Cerebellar cortex (tissue), 1 donor: ENCODE measurements at regions not wholly inside any gene's neighbourhood (a gene's known extent, or its start where the extent isn't known, plus 50 kb on each side); places are given as distances from the start of the nearest gene placed in this dataset.

Source experiments
- DNase-seq: peaks from one replicate; pipeline ENCODE4 v3.0.0-alpha.2; 2015; ENCODE audit warnings: low spot score

DNA sequence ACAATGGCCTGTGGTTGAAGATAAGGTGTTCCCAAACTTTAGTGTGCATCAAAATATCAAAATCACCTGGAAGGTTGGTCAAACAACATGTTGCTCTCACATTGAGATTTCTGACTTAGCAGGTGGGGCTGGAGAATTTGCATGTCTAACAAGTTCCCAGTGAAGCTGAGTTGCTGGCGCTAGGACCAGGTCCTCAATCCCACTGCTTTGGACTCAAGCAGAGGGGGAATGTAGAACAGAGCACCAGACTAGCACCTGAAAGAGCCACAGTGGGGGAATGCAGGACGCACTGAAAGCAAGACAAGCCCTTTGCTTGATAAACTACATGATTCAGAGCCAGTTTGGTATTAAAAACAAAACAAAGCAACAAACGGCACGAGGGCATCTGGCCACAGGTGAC lies 458.1 kb downstream of the MTRR start:
- DNase-seq = no peak

DNA sequence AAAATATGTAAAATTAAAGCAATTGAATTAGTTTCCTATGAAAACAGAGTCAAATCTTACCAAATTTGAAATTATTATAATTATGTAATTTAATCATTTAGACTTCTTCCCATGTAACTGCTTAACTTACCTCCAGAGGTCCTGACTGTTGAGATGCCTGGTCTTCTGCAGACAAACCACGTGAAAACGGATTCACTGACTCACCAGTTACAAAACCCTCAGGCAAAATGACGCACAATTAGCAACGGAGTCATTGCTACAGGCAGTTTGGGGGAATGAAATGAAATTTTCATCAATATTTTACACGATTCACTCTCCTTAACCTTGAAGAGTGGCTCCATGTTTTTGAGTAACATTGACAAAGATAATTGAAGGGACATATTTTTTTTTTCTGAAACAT lies 460.8 kb downstream of the MTRR start:
- DNase-seq = no peak

DNA sequence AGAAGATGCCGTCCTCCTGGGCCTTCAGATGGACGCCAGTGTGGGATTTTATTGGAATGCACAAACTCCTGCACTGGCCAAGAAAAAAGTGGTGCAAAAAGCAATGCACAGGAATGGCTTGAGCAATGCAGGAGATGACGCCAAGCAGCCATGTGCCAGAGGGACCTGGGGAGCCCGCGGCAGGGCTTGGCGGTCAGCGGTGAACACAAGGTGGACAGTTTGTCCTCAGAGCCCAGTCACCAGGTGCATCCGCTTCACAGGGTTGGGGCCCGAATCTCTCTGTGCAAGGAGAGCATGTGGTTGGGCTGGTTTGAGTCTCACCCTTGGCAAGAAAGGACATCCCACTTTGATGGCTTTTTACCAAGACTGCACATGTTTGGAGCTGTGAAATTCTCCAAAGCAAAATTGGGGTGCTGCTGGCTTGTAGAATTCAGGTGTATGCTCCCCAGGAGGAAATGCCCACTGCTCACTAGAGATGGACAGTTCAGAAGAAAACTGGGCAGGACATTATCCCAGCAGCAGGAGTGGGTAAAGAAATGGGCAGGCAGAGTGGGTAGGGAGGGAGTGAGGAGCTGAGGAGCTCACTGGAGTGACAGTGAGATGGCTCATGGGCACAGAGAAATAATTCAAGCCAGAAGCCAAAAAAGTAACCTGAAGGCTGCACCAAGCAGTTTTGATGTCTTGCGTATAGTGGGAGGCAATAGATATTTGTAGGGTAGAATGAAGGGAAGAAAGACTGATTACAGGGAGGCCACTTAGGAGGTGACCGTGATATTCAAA lies 463.9 kb downstream of the MTRR start:
- peak; percentile 77 for DNase-seq

GRCh38 chr5:8333485-8333884 lies 464.5 kb downstream of the MTRR start:
- DNase-seq = peak; percentile 51

GRCh38 chr5:8333977-8334376 lies 465.0 kb downstream of the MTRR start:
- DNase-seq = peak; percentile 4

GRCh38 chr5:8340261-8340660 lies 471.3 kb downstream of the MTRR start:
- DNase-seq = no peak

- peak; percentile 9 for DNase-seq
Observed at GRCh38 chr5:8340739-8341344, 471.9 kb downstream of the MTRR start.

GRCh38 chr5:8341406-8341805 lies 472.5 kb downstream of the MTRR start:
- no peak for DNase-seq

GRCh38 chr5:8347984-8348383 lies 479.0 kb downstream of the MTRR start:
- DNase-seq = no peak

DNA sequence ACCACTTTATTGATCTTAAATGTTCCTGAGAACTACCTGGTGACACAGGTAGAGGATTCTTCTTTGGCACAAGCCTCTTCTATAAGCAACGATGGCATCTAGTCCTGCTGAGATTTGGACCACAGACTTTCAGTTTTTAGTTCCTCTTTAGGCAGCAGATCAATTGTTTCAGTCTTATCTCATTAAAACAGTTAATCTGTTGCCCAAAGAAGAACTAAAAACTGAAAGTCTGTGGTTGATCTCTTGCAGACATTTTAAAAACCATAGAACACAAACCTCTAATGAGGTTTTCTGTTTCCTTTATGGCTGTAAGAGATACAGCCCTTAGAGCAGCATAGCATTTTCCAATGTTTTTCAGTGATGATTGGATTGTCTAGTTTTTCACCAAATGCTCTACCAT lies 480.9 kb downstream of the MTRR start:
- DNase-seq = no peak

DNA sequence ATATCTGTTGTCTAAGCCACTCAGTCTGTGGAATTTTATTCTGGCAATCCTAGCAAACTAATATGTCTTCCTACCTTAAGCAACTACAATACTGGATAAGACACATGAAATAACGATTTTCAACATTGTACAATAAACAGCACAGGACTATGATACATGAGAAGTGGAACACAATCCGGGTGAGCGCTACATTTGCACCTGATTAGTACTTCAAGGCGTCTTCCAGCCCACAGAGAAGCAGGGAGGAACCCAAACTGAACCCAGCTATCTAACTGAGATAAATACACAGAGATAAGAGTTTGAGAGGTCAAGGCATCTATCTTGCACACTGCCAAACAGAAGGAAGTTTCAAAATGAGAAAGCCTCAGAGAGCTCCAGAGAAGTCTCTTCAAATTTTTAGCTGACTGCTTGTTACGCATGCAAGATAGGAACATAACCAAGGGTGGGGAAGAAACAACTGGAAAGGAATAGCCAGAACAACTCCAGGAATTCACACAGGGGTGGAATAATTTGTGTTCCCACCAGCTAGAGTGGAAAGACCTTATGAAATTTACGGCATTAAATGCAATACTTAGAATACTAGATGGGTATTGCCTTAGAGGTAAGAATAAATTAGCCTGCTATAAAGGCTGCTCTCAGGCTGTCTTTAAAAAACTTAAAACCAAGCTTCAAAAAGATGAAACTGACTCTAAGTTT lies 481.8 kb downstream of the MTRR start:
- no peak for DNase-seq

- no peak for DNase-seq
Observed at GRCh38 chr5:8355981-8356380, 487.0 kb downstream of the MTRR start.

GRCh38 chr5:8360012-8360411 lies 491.1 kb downstream of the MTRR start:
- no peak for DNase-seq

GRCh38 chr5:8362495-8362894 lies 493.5 kb downstream of the MTRR start:
- DNase-seq = no peak

DNA sequence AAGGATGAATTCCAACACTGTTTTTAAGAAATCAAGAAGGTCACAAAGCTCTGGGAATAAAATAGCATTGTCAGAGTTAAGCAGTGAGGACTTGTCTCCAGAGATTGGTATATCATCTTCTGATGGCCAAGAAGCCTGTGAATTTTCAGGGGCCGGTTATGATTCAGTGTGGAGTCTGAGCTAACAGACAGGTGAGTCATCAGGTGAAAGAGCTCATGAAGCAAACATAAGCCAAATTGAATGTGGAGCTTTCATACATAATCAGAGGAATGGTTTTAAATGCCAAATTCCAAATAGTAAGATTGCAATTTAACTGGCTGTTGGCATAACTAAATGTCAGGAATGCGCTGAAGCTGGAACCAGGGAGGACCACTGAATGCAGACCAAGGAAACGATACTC lies 494.2 kb downstream of the MTRR start:
- no peak for DNase-seq

- DNase-seq = no peak
Observed at GRCh38 chr5:8366266-8366665, 497.3 kb downstream of the MTRR start.

- DNase-seq = no peak
Observed at GRCh38 chr5:8376478-8376877, 507.5 kb downstream of the MTRR start.

- DNase-seq = no peak
Observed at GRCh38 chr5:8381972-8382371, 513.0 kb downstream of the MTRR start.

GRCh38 chr5:8382456-8382855 lies 513.5 kb downstream of the MTRR start:
- no peak for DNase-seq

DNA sequence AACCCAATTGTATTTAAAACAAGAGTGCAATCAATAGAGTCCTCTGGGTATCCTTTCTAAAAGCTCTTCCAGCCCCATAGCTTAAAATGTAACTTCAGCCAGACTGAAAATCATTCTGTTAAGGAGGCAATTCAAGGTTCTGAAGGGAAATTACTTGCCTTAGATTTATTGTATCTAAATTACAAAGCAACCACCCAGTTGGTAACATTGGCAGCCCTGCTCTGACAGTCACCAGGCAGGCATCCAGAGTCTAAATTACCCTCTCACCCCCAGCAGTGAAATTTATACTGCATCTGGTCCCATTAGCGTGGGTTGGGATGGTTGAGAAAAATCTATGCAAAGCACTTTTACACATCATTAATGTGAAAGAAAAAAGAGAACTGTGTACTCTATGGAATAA lies 514.7 kb downstream of the MTRR start:
- DNase-seq = peak; percentile 12

- no peak for DNase-seq
Observed at GRCh38 chr5:8386719-8387288, 517.9 kb downstream of the MTRR start.

DNA sequence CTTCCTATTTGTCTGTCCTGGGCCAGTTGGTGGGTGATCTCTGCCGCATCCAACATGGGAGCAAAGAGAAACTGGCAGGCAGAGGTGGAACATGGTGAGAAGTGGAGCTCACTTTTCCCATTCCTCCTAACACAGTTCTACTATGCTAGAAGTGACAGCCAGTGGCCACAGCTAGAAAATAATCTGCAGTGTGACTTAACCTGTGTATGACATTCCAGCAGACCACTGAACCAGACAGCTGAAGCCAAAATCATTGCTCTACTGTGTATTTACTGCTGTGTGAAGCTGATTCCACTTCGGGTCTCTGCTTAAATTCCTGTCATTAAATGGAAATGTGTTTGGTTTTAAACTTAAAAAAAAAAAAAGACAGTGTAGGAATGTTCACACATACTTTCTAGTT lies 523.0 kb downstream of the MTRR start:
- DNase-seq = no peak

GRCh38 chr5:8393240-8393639 lies 524.3 kb downstream of the MTRR start:
- no peak for DNase-seq
